ENCODE measurements at regions not wholly inside any gene's neighbourhood (a gene's known extent, or its start where the extent isn't known, plus 50 kb on each side); places are given as distances from the start of the nearest gene placed in this dataset.

DNA sequence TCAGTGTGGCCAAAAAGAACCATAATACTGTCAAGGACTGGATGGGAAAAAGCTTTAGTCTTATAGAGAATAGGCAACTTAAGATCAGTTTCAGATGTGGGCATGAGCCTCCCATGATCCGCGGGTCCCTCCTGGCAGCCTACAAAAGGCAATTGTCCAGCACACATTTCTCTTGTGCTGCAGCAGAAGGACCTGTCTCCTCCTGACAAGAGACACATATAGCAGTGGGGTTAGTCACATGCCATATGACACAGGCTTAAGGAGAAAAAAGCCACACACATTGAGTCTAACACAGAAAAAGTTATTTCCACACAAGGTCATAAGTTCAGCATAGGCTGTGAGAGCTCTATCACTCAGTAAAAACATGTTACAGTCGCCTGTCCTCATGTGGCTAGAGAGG, 1378.7 kb upstream of the PRR20A start:
- Histone ChIP-seq H4K20me1 (ENCODE audit: control insufficient read depth, insufficient read depth, low read length, poor library complexity, severe bottlenecking) (no peaks in the 10 kb centered on the region), H3K4me3 (ENCODE audit: control extremely low read depth in 1 of 5, extremely low read depth in 1 of 5, insufficient read depth in 1 of 5, low read depth in 2 of 5, low read length in 4 of 5) (no peak overlapping the region), H3K4me2 (replicated peaks; ENCODE audit: low read depth, low read length, poor library complexity, severe bottlenecking) (no peak overlapping the region), H3K27me3 (replicated peaks in 1 of 4; ENCODE audit: control extremely low read depth in 1 of 4, control insufficient read depth in 3 of 4, insufficient read depth in 4 of 4, low read length in 3 of 4) (no peaks in the 10 kb centered on the region), H3K27ac (ENCODE audit: low read length in 2 of 2) (no peak overlapping the region), H3K9me3 (ENCODE audit: control extremely low read depth in 1 of 3, control insufficient read depth in 2 of 3, insufficient read depth in 1 of 3, low read length in 2 of 3) (no peaks in the 10 kb centered on the region), H3K36me3 (replicated peaks in 1 of 2; ENCODE audit: control extremely low read depth in 1 of 2, control insufficient read depth in 1 of 2, extremely low read depth in 1 of 2, insufficient read depth in 2 of 2, low read length in 1 of 2) (no peaks in the 10 kb centered on the region), H3K79me2 (ENCODE audit: control insufficient read depth, insufficient read depth, low read length) (no peaks in the 10 kb centered on the region), H3K9ac (ENCODE audit: low read length) (no peak overlapping the region), H3K4me1 (ENCODE audit: control insufficient read depth in 2 of 2, insufficient read depth in 2 of 2, low read length in 2 of 2) (no peaks in the 10 kb centered on the region), H2AFZ (ENCODE audit: insufficient read depth, low read depth, low read length, poor library complexity, severe bottlenecking) (no peak overlapping the region)
- H3K9me3 Mint-ChIP-seq (ENCODE audit: insufficient read depth), result peaks cover 2% of the 10 kb centered on the region
- intact Hi-C loops (cut with micrococcal nuclease), result no loop called here
- DNase-seq (no peak), ATAC-seq (ENCODE audit: low read depth) (no peak)
- no peaks in the 10 kb centered on the region for H3K27me3 Mint-ChIP-seq
- ChIA-PET CTCF (no interaction called here), POLR2A (no interaction called here)
- no peak overlapping the region for H3K27ac Mint-ChIP-seq
- WGBS (ENCODE audit: insufficient coverage), result 75% methylated on average over 2 of the region's 3 CpGs
- TF ChIP-seq EZH2 (IDR thresholded peaks at IDR 0.05; ENCODE audit: borderline replicate concordance, insufficient read depth, low read depth, low read length, poor library complexity, severe bottlenecking), result no peak
- TF ChIP-seq, protein P1, sequence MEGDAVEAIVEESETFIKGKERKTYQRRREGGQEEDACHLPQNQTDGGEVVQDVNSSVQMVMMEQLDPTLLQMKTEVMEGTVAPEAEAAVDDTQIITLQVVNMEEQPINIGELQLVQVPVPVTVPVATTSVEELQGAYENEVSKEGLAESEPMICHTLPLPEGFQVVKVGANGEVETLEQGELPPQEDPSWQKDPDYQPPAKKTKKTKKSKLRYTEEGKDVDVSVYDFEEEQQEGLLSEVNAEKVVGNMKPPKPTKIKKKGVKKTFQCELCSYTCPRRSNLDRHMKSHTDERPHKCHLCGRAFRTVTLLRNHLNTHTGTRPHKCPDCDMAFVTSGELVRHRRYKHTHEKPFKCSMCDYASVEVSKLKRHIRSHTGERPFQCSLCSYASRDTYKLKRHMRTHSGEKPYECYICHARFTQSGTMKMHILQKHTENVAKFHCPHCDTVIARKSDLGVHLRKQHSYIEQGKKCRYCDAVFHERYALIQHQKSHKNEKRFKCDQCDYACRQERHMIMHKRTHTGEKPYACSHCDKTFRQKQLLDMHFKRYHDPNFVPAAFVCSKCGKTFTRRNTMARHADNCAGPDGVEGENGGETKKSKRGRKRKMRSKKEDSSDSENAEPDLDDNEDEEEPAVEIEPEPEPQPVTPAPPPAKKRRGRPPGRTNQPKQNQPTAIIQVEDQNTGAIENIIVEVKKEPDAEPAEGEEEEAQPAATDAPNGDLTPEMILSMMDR (IDR thresholded peaks at IDR 0.05), result no peak
- H3K4me1 Mint-ChIP-seq, result no peaks in the 10 kb centered on the region
- no peak overlapping the region for H3K4me3 Mint-ChIP-seq

DNA sequence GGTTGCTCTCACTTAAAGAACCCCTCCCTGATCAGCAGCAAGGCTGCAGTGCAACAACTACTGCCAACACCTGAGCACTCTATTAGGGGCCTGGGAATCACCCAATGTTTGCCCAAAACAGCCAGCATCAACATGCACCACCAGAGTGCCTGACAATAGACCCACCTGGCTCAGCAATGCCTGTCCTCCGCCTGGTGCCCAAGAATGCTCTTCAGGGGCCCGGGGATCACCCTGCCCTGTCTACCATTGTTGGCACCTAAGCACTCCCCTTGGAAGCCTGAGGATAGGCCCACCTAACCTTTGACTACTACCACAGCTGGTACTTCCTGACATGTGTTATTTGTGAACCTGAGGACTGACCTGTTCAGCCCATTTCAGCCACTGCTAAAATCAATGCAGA, 1363.1 kb upstream of the PRR20A start:
- no peak overlapping the region for H3K4me2 ChIP-seq (replicated peaks; ENCODE audit: low read depth, low read length, poor library complexity, severe bottlenecking)
- H4K20me1 ChIP-seq (ENCODE audit: control insufficient read depth, insufficient read depth, low read length, poor library complexity, severe bottlenecking), result no peaks in the 10 kb centered on the region
- Mint-ChIP-seq H3K27ac (no peak overlapping the region), H3K4me1 (no peaks in the 10 kb centered on the region), H3K4me3 (no peak overlapping the region), H3K27me3 (no peaks in the 10 kb centered on the region), H3K9me3 (ENCODE audit: insufficient read depth) (no peaks in the 10 kb centered on the region)
- no peaks in the 10 kb centered on the region for H3K79me2 ChIP-seq (ENCODE audit: control insufficient read depth, insufficient read depth, low read length)
- H2AFZ ChIP-seq (ENCODE audit: insufficient read depth, low read depth, low read length, poor library complexity, severe bottlenecking), result no peak overlapping the region
- no peak overlapping the region for H3K27ac ChIP-seq (ENCODE audit: low read length in 2 of 2)
- no peaks in the 10 kb centered on the region for H3K36me3 ChIP-seq (replicated peaks in 1 of 2; ENCODE audit: control extremely low read depth in 1 of 2, control insufficient read depth in 1 of 2, extremely low read depth in 1 of 2, insufficient read depth in 2 of 2, low read length in 1 of 2)
- ChIA-PET POLR2A (no interaction called here), CTCF (no interaction called here)
- DNase-seq (no peak), ATAC-seq (ENCODE audit: low read depth) (no peak)
- H3K4me1 ChIP-seq (ENCODE audit: control insufficient read depth in 2 of 2, insufficient read depth in 2 of 2, low read length in 2 of 2), result no peaks in the 10 kb centered on the region
- peaks cover 0 to 10% (median 0%) of the 10 kb centered on the region in 3 donors for H3K9me3 ChIP-seq (ENCODE audit: control extremely low read depth in 1 of 3, control insufficient read depth in 2 of 3, insufficient read depth in 1 of 3, low read length in 2 of 3)
- TF ChIP-seq, protein P1 (IDR thresholded peaks at IDR 0.05), result no peak
- no peak for TF ChIP-seq EZH2 (IDR thresholded peaks at IDR 0.05; ENCODE audit: borderline replicate concordance, insufficient read depth, low read depth, low read length, poor library complexity, severe bottlenecking)
- WGBS (ENCODE audit: insufficient coverage), result 100% methylated on average over 2 of the region's 2 CpGs
- no peaks in the 10 kb centered on the region for H3K27me3 ChIP-seq (replicated peaks in 1 of 4; ENCODE audit: control extremely low read depth in 1 of 4, control insufficient read depth in 3 of 4, insufficient read depth in 4 of 4, low read length in 3 of 4)
- no peak overlapping the region for H3K4me3 ChIP-seq (ENCODE audit: control extremely low read depth in 1 of 5, extremely low read depth in 1 of 5, insufficient read depth in 1 of 5, low read depth in 2 of 5, low read length in 4 of 5)
- intact Hi-C loops (cut with micrococcal nuclease), result no loop called here
- H3K9ac ChIP-seq (ENCODE audit: low read length), result no peak overlapping the region

Data from B cell (primary cell).